ENCODE measurements at regions not wholly inside any gene's neighbourhood (a gene's known extent, or its start where the extent isn't known, plus 50 kb on each side); places are given as distances from the start of the nearest gene placed in this dataset.
"Not testable (repeated sequence)": the region's sequence is repeated elsewhere in the genome, so short reads cannot be mapped to it uniquely, and the experiment has no call there.

GRCh38 chr6:11486959-11487358 is 50.6 kb upstream of the TMEM170B start:
- no peak for DNase-seq

GRCh38 chr6:11486486-11486885 is 51.1 kb upstream of the TMEM170B start:
- DNase-seq: no peak

GRCh38 chr6:11486051-11486450 is 51.5 kb upstream of the TMEM170B start:
- no peak for DNase-seq

DNA sequence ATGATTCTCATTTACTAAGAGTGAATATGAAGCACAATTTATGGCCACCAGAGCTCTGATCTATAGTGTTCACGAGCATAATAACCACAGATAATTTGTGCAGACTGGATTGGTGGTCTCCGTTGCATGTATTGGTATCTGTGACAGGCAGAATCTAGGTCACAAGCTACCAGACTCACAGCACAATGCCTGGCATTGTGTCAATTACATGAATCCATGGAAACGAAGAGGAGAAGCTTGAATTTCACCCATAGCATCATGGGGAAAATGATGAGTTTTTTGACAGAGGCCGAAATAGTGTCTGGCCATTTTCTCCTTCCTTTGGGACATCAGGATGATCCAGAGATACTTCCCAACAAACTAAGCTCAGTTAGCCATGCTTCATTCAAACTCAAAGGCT is 52.3 kb upstream of the TMEM170B start:
- DNase-seq: no peak

DNA sequence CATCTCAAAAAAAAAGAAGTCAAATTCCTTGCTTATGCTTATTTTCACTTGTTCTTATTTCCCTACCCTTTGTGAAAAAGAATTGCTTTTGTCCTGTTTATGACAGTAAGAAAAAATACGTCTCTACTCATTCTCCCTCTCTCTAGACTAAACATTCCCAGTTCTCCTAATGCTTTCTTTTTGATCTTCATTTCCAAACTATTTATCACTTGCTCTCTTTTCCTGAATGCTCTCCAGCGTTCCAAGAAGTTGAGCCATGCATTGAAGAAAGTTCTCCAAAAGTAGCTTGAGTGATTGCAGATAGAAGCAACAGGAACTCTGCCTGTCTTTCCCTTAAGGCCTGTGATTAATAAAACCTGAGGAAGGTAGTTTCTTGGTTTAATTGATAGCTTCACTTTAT is 53.1 kb upstream of the TMEM170B start:
- DNase-seq: no peak

DNA sequence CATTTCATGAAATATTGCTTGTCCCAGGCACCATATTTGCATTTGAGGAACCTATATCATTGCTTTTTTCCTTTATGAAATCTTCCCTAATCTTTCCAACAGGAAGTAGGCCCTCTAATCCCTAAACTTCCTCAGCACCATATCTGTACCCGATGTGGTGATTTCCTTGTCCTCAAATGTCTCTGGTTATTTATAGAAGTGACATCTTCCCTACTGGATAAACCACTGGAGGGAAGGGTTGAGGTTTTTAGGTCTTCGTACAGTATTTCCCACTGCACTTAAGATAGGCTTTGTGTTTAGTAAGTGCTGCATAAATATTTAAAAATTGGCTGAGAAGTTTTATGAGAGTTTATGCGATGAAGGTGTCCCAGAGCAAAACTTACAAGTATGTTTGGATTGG is 54.9 kb upstream of the TMEM170B start:
- DNase-seq: no peak

DNA sequence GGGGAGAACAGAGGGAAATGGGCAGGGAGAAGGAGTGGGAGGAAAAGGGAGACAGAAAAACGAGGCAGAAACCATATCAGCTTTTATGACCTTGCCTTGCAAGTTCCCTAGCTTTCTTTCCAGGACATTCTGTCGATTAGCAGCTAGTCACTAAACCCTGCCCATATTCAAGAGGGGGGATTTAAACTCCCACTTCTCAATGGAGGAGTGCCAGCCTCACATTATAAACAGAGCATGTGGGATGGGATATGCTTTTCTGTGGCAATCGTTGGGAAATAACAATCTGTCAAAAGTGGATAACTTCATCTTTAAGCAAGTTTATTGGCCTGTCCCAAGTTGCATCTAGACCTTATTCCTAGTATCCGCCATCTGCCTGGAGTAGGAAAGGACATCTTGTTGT is 57.0 kb upstream of the TMEM170B start:
- no peak for DNase-seq

- DNase-seq: no peak
These were observed 58.3 kb upstream of the TMEM170B start for GRCh38 chr6:11479296-11479695.

DNA sequence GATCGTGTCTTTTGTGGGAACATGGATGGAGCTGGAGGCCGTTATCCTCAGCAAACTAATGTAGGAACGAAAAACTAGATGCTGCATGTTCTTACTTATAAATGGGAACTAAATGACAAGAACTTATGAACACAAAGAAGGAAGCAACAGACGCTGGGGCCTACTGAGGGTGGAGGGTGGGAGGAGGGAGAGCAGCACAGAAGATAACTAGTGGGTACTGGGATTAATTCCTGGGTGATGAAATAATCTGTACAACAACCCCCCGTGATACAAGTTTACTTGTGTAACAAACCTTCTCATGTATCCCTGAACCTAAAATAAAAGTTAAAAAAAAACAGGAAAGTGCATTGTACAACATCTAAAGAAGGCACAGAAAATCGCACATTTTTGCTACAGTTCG is 59.0 kb upstream of the TMEM170B start:
- DNase-seq: no peak

DNA sequence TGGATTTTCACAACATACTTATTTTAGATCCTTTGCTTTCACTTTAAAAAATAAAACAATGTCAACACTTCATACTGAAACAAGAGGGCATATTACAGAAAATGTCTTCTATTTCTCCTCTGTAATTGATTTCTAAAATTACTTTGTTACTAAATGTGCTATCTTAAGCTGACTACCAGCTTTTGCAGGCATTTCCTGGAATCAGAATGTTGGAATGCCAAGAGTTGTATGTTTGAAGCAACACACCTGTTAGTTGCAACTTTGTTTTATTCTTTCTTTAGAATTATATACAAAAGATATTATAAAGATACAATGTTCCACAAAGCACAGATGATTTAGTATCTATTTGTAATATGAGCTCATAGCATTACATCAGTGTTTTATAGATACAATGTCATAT is 62.5 kb upstream of the TMEM170B start:
- DNase-seq: no peak

GRCh38 chr6:11473008-11473740 is 64.4 kb upstream of the TMEM170B start:
- DNase-seq: peak; percentile 35

GRCh38 chr6:11471261-11471660 is 66.3 kb upstream of the TMEM170B start:
- DNase-seq: no peak

GRCh38 chr6:11469684-11470083 is 67.9 kb upstream of the TMEM170B start:
- no peak for DNase-seq

DNA sequence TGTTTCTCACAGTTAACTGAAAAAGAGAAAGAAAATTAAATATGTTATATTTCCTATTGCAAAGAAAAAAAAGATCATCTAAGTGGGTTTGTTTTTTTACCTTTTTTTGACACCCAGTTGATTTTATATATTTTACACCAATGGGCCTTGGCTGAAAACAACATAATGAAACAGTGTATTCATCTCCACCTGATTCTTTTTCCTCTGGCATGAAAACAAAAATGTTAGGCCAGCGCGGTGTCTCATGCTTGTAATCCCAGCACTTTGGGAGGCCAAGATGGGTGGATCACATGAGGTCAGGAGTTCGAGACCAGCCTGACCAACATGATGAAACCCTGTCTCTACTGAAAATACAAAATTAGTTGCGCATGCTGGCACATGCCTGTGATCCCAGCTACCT is 69.3 kb upstream of the TMEM170B start:
- DNase-seq: not testable (repeated sequence)

- no peak for DNase-seq
These were observed 70.2 kb upstream of the TMEM170B start for GRCh38 chr6:11467364-11467763.

GRCh38 chr6:11463398-11463780 is 74.2 kb upstream of the TMEM170B start:
- no peak for DNase-seq

- DNase-seq: no peak
These were observed 74.7 kb upstream of the TMEM170B start for GRCh38 chr6:11462742-11463397.

GRCh38 chr6:11460837-11461661 is 76.5 kb upstream of the TMEM170B start:
- no peak for DNase-seq

DNA sequence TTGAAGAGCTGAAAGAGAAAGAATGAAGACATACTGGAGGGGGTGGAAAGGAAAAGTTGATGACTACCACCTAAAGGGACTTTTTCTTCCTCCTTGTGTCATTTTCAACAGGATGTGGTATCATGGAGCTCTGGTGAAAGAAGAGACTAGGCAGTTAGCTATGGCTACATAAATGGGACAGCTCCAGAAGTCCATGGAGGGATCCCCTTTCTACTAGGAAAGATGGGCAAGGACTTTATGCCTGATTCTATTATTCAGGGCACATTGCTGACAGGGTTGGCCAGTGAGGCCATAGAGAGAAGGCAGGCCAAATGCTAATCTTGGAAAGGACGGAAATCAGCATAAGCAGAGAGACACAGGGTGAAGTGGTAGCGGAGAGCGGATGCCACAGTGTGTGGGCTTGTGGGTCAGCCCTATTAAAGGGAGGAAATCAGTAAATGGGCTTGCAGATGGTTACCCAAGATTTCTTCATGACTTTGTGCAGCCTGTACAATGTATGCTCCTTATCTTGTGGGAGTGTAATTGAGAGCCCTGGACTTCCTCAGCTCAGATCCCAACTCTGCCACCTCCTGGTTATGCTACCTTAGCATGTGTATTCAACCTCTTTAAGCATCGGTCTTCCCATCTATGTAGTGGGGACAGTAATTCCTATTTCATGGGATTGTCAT is 77.4 kb upstream of the TMEM170B start:
- DNase-seq: no peak

GRCh38 chr6:11459079-11459610 is 78.4 kb upstream of the TMEM170B start:
- DNase-seq: no peak

DNA sequence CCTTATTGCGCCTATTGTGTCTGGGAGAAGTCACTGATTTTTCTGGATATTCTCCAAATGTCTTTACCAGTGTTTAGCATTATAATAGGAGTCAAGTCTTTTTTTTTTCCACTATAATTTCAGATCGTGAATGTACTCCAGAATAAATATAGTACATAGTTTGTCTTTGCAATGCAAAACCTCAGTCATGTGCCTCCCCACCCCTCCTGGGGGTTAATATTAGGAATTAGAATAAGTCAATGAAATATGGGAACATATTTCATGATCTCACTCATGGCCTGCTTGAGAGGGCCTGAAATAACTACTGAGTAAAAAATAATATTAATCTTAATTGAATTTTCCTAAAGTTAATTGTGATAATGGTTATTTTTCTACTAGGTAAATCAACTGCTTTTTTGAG is 79.0 kb upstream of the TMEM170B start:
- no peak for DNase-seq

GRCh38 chr6:11457422-11457821 is 80.1 kb upstream of the TMEM170B start:
- DNase-seq: not testable (repeated sequence)

GRCh38 chr6:11452106-11452505 is 85.4 kb upstream of the TMEM170B start:
- DNase-seq: not testable (repeated sequence)

Data from femur (tissue), 1 donor.